Gastroesophageal sphincter (tissue), 4 donors: ENCODE measurements at regions not wholly inside any gene's neighbourhood (a gene's known extent, or its start where the extent isn't known, plus 50 kb on each side); places are given as distances from the start of the nearest gene placed in this dataset.

Experiments
- ATAC-seq: fragments of 150-250 bp; one replicate; pipeline ENCODE4 v1.9.1; 2016; ENCODE audit warnings: mild to moderate bottlenecking, moderate library complexity
- H3K27ac ChIP-seq, 4 donors: fragments of 200-600 bp; sonication (generic) in 3 of 4; 1 replicate in 3 of 4; 2 replicates in 1 of 4; pipeline ENCODE4 v1.5.1; 2016 to 2019
- H3K27me3 ChIP-seq: fragments of 200-600 bp; sonication (generic); one replicate; pipeline ENCODE4 v1.5.1; 2019
- H3K36me3 ChIP-seq, 2 donors: fragments of 200-600 bp; sonication (generic); one replicate each; pipeline ENCODE4 v1.5.1; 2019; ENCODE audit warnings: control low read depth in 1 of 2
- H3K4me1 ChIP-seq, 3 donors: fragments of 200-600 bp; sonication (generic); 1 replicate in 2 of 3; 2 replicates in 1 of 3; pipeline ENCODE4 v1.5.1; 2016 to 2019; ENCODE audit warnings: control low read depth in 2 of 3
- H3K4me3 ChIP-seq, 2 donors: fragments of 200-600 bp; sonication (generic); one replicate each; pipeline ENCODE4 v1.5.1; 2019; ENCODE audit warnings: mild to moderate bottlenecking in 1 of 2, moderate library complexity in 1 of 2
- H3K9me3 ChIP-seq, 3 donors: fragments of 200-600 bp; sonication (generic); one replicate each; pipeline ENCODE4 v1.5.1; 2017 to 2019; ENCODE audit warnings: control low read depth in 2 of 3
- EP300 ChIP-seq: sonication (generic); formaldehyde crosslinking; IDR thresholded peaks from one replicate; pipeline ENCODE4 v1.6.1; 2017; ENCODE audit warnings: antibody characterized with exemption, mild to moderate bottlenecking
- POLR2A ChIP-seq, 2 donors: fragments of 450-650 bp; IDR thresholded peaks; one replicate each; pipeline ENCODE4 v1.6.1; 2017; ENCODE audit warnings: antibody characterized with exemption in 2 of 2, mild to moderate bottlenecking in 2 of 2, moderate library complexity in 1 of 2
- POLR2AphosphoS5 ChIP-seq: sonication (generic); formaldehyde crosslinking; IDR thresholded peaks from one replicate; pipeline ENCODE4 v1.6.1; 2017; ENCODE audit warnings: antibody characterized with exemption
- WGBS, 2 donors: methylation state at CpG; one replicate each; pipeline ENCODE4 v1.1.5; 2018; ENCODE audit warnings: low coverage in 1 of 2; 5-methylcytosine and 5-hydroxymethylcytosine counted together
- TF ChIP-seq, protein P1 (sequence below), 4 experiments: fragments of 200-600 bp in 2 of 4; fragments of 450-650 bp in 2 of 4; sonication (generic) in 1 of 4; IDR thresholded peaks; one replicate each; pipeline ENCODE4 v1.5.1; 2017 to 2019; ENCODE audit warnings: antibody characterized with exemption in 4 of 4, mild to moderate bottlenecking in 2 of 4, moderate library complexity in 2 of 4

DNA sequence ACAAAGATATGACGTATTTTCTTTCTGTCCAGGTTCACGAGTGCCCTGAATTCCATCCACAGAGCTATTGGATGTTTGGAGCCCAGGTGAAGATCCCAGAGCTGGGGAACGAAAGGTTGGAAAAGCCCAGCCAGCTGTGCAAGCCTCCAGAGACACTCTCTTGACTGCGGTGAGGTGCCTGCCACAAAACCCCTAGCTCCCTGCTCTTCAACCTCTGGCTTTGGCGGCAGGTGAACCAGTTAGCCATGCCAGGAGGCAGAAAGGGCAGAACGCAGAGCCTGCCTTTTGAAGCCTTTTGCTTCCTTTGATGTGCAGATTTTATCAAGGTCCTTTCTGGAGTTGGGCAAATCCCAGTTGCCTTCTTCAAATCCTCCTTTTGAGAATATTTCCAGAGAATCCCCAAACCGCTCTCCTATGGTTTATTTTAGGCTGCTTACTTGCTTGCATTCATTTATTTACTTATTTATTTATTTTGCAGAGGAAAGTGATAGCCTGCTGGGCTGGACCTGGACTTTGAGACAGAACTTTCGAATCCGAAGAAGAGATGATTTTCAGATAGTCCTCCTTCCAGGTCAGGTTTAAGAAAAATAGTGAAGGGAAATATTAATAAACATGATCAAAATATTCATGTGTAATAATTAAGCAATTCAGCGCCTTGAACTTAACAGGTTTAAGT is 411.2 kb upstream of the TBX3 start:
- no peak for ATAC-seq
- no peaks in the 10 kb centered on the region for H3K9me3 ChIP-seq
- no peak overlapping the region for H3K27ac ChIP-seq
- 88 to 91% methylated on average over 9 to 10 of the region's 10 CpGs for WGBS, 2 donors
- no peak for TF ChIP-seq POLR2A (IDR thresholded peaks at IDR 0.05)
- TF ChIP-seq, protein P1, sequence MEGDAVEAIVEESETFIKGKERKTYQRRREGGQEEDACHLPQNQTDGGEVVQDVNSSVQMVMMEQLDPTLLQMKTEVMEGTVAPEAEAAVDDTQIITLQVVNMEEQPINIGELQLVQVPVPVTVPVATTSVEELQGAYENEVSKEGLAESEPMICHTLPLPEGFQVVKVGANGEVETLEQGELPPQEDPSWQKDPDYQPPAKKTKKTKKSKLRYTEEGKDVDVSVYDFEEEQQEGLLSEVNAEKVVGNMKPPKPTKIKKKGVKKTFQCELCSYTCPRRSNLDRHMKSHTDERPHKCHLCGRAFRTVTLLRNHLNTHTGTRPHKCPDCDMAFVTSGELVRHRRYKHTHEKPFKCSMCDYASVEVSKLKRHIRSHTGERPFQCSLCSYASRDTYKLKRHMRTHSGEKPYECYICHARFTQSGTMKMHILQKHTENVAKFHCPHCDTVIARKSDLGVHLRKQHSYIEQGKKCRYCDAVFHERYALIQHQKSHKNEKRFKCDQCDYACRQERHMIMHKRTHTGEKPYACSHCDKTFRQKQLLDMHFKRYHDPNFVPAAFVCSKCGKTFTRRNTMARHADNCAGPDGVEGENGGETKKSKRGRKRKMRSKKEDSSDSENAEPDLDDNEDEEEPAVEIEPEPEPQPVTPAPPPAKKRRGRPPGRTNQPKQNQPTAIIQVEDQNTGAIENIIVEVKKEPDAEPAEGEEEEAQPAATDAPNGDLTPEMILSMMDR (IDR thresholded peaks at IDR 0.05): no peak
- no peak for TF ChIP-seq EP300
- no peak for TF ChIP-seq POLR2AphosphoS5
- no peaks in the 10 kb centered on the region for H3K4me1 ChIP-seq
- H3K36me3 ChIP-seq: no peaks in the 10 kb centered on the region
- no peak overlapping the region for H3K4me3 ChIP-seq
- peaks cover 3% of the 10 kb centered on the region for H3K27me3 ChIP-seq

DNA sequence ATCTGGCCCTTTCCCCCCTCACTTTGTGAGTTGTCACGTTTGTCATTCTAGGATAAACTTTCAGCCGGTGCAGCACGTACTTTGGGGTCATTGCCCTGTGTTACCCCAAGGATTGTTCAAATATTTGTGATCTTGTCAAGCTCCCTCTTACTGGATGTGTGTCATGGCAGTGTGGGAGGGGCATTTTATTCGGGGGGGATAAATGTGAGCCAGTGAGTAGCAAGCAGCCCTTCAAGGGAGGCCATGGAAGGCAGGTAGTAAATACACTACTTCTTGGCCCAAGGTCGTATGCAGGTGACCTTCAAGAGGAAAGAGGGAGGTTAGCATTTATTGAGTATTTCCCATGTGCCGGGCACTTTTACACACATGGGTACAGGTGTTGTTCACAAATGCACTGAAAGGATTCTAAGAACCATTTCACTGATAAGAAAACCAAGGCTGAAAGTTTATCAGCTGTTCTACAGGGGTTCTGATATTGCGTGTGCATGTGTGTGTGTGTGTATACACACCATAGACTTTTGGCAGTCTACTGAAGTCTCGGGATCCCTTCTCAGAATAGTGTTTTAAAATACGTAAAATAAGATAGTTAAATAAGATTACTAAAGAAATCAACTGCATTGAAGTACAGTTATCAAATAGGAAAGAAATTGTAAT is 410.3 kb upstream of the TBX3 start:
- no peaks in the 10 kb centered on the region for H3K9me3 ChIP-seq
- peaks cover 3% of the 10 kb centered on the region for H3K27me3 ChIP-seq
- H3K36me3 ChIP-seq: no peaks in the 10 kb centered on the region
- H3K27ac ChIP-seq: no peak overlapping the region
- no peak overlapping the region for H3K4me3 ChIP-seq
- no peaks in the 10 kb centered on the region for H3K4me1 ChIP-seq
- 65 to 89% methylated on average over 4 to 7 of the region's 9 CpGs for whole genome bisulfite sequencing, 2 donors
- no peak for ATAC-seq
- TF ChIP-seq POLR2AphosphoS5: no peak
- no peak for TF ChIP-seq EP300
- TF ChIP-seq, protein P1 (IDR thresholded peaks at IDR 0.05): no peak
- TF ChIP-seq POLR2A (IDR thresholded peaks at IDR 0.05): no peak

DNA sequence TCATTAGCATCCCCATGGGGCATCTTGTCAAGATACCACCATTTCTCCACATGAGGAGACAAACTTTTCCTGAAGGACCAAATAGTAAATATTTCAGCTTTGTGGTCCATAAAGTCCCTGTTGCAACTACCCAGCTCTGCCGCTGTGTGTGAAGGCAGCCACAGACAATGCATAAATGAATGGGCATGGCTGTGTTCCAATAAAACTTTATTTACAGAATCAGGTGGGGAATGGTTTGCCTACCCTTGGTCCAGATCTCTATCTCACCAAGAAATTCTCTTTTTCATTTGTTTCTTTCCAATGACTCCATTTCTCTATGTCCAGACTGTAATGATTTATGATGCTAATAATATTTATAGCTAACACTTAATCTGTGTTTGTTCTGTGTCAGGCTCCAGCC is 409.3 kb upstream of the TBX3 start:
- Histone ChIP-seq H3K27me3 (peaks cover 3% of the 10 kb centered on the region), H3K27ac (no peak overlapping the region), H3K4me3 (no peak overlapping the region), H3K4me1 (no peaks in the 10 kb centered on the region), H3K9me3 (no peaks in the 10 kb centered on the region), H3K36me3 (no peaks in the 10 kb centered on the region)
- TF ChIP-seq EP300 (no peak), POLR2A (IDR thresholded peaks at IDR 0.05) (no peak), POLR2AphosphoS5 (no peak)
- TF ChIP-seq, protein P1 (IDR thresholded peaks at IDR 0.05): no peak
- ATAC-seq: no peak
- 89 to 100% methylated on average over 1 of the region's 1 CpG for WGBS, 2 donors

DNA sequence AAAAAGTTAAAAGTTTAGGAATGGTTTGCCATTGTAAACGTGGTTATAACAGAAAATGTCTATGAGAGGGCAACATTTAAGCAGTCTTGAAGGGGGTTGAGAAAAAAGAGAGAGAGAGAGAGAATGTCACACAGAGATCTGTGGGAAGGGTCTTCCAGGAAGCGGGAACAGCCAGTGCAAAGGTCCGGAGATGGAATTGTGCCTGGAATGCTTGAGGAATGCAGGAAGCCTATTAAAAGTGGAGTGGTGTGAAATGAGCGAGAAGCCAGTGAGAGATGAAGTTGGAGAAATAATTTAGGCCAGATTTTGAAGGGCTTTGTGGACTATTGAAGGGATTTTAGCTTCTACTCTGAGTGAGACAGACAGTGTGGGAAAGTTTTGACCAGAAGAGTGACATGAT is 406.8 kb upstream of the TBX3 start:
- no peak overlapping the region for H3K27ac ChIP-seq
- no peaks in the 10 kb centered on the region for H3K36me3 ChIP-seq
- WGBS, 2 donors: 75 to 91% methylated on average over 3 to 4 of the region's 4 CpGs
- H3K27me3 ChIP-seq: no peaks in the 10 kb centered on the region
- TF ChIP-seq POLR2A (IDR thresholded peaks at IDR 0.05) (no peak), POLR2AphosphoS5 (no peak), EP300 (no peak)
- TF ChIP-seq, protein P1 (IDR thresholded peaks at IDR 0.05): no peak
- H3K4me1 ChIP-seq: no peaks in the 10 kb centered on the region
- H3K4me3 ChIP-seq: no peak overlapping the region
- ATAC-seq: no peak
- no peaks in the 10 kb centered on the region for H3K9me3 ChIP-seq
